GM18499 (cell line): ENCODE measurements at regions not wholly inside any gene's neighbourhood (a gene's known extent, or its start where the extent isn't known, plus 50 kb on each side); places are given as distances from the start of the nearest gene placed in this dataset.
"Not testable (repeated sequence)": the region's sequence is repeated elsewhere in the genome, so short reads cannot be mapped to it uniquely, and the experiment has no call there.

Experiments
- ATAC-seq: cut with Tn5 transposase; IDR thresholded peaks from one replicate; pipeline ENCODE4 v1.9.1; 2021; ENCODE audit warnings: moderate number of reproducible peaks; ENCODE audit not compliant: insufficient read depth, unreplicated experiment

DNA sequence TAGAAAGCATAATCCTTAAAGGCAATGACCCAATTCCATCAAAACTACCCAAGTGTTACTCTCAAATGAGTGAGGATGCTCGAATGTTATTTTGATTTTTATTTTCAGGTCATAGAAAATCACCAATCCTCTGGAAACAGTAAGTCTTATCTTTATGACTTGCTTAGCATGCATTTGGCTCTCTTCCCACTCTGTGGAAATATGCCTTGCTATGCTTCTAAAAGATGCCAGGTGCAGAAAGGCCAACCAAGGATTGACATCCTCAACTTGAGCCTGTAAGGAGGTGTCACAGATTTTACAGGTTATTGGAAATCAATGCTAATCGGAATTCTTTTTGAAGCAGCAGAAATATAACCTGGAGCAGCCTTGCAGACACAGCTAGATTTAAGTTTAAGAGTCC is 543.9 kb upstream of the LINC00305 start:
- ATAC-seq = no peak

DNA sequence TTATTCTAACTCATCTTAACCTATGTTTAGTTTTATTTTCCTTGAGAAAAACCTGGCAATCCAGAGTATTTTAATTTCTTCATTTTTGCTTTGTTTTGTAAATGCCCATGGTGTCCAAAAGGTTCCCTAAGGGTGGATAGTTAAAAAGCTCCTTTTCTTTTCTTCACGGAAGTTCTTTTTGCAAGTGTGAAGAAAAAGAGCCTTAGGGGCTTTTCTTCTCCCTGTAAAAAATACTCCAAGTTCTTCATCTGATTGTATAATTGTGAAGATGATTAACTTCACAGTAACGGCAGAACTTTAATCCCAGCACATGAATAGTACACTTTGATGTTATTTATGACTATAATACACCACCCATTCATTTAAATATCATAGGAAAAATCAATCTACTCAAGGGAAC is 530.2 kb upstream of the LINC00305 start:
- no peak for ATAC-seq

GRCh38 chr18:64678048-64678447 is 529.2 kb upstream of the LINC00305 start:
- ATAC-seq = no peak

DNA sequence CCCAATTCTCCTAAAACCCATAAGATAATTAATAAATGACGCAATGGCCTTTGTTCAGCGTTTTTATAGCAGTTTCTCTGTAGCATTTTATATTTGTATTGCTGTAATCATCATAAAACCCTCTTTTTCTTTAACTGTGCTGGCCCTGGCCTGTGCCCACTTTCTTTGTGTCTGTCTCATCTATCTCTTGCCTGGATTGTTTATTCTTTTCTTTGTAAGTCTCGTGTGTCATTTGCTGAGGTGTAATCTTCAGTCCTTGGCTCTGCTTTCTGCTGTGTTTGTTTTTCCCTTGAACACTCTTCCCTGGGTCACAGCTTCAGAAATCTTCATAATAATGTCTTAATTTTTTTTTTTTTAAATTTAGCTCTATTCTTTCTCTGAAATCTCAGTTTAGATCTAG is 525.8 kb upstream of the LINC00305 start:
- ATAC-seq = no peak

DNA sequence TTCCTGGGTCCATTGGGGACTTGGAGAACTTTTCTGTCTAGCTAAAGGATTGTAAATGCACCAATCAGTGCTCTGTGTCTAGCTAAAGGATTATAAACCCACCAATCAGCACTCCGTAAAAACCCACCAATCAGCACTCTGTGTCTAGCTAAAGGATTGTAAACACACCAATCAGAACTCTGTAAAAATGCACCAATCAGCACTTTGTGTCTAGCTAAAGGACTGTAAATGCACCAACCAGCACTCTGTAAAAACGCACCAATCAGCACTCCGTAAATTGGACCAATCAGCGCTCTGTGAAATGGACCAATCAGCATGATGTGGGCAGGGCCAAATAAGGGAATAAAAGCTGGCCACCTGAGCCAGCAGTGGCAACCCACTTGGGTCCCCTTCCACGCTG is 522.4 kb upstream of the LINC00305 start:
- ATAC-seq = not testable (repeated sequence)

- ATAC-seq = no peak
Measured at GRCh38 chr18:64668461-64668962, 519.6 kb upstream of the LINC00305 start.

DNA sequence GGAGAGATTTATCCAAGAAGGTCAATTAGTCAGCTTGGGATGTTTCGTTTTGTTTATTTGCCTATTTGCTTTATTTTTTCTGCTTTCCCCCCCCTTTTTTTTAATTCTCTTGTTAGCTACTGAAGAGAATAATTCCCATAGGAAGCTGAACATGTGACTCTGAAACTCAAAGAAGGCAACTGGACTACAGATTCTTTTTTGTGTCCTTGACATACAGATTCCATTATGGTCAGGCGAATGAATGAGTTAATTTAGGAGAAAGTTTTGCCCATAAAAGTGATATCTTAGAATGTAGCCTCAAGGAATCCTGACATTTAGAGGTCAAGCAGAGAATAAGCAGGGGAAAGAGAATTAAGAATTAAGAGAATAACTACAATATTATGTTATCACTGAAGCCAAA is 514.2 kb upstream of the LINC00305 start:
- ATAC-seq = no peak

- ATAC-seq = no peak
Measured at GRCh38 chr18:64659196-64659595, 510.3 kb upstream of the LINC00305 start.

- no peak for ATAC-seq
Measured at GRCh38 chr18:64653068-64653467, 504.2 kb upstream of the LINC00305 start.

DNA sequence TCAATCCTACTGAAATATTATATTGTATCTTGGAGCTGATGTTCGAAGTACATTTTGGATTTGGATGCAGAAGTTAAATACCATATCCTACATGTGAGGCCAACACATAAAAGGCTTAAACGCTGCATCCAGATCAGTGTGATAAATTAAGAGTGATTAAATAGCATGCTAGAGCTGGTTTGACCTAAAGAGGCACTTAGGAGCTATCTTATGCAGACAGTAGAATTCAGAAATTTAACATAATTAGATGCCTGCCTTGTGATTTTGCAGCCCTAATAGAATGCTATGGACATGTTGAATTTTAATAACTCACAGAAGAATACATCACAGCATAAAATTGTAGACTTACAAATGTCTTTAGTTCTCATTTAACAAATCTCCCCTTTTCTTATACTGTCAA is 501.2 kb upstream of the LINC00305 start:
- ATAC-seq = no peak

DNA sequence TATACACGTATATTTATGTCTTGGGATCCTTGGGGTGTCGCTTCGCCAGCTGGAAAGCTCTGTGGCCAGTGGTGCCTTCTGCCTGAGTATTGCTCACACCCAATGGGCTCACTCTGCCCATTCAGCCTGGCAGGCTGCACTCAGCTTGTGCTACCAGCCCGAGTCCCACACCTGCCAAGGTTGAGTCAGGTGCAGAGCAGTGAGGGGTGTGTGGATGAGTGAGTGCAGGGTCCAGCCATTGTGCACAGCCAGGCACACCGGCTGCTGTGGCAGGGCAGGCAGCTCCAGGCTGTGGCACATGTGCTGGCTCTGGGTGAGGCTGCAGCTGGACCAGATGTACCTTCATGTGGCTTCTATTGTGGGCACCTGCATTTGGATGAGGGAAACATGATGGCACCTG is 496.9 kb upstream of the LINC00305 start:
- ATAC-seq = no peak

DNA sequence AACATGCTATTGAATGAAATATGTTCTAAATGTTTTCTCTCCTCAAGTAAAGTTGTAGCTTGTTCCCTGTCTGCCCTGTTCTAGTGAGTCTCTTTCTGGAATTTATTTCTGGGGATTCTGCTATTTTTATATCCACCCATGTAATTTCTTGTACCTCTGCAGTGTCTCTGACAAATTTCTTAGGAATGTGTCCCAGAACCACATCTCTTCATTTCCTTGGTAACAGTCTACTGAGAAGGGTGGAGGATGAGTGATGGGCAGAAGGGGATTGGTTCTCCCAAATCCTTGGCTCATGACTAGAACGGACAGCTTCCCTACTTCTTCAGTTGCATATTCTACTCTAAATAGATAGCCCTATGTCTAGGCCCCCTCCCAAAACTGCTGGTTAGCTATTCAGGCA is 490.6 kb upstream of the LINC00305 start:
- no peak for ATAC-seq

- ATAC-seq = no peak
Measured at GRCh38 chr18:64620971-64621560, 472.2 kb upstream of the LINC00305 start.

- no peak for ATAC-seq
Measured at GRCh38 chr18:64618390-64618789, 469.5 kb upstream of the LINC00305 start.

DNA sequence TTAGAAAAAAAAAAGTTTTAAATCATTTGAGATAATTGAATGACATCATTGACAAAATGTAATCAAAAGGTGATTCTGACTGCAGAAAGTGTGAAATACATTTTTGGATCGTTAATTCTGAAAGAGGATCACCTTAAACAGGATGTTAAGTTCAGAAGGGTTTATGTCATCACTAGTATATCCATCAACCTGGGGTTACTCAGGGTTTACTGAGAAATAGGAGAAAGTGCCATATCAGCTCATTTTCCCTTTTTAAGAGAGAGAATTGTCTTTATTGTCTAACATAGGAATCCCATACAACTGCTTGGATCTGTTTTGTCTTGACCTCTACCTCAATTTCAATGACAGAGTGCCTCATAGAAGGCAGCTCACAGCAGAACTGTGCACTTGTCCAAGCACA is 466.1 kb upstream of the LINC00305 start:
- ATAC-seq = no peak

GRCh38 chr18:64614446-64614845 is 465.6 kb upstream of the LINC00305 start:
- ATAC-seq = no peak

GRCh38 chr18:64592246-64592645 is 443.4 kb upstream of the LINC00305 start:
- ATAC-seq = no peak

DNA sequence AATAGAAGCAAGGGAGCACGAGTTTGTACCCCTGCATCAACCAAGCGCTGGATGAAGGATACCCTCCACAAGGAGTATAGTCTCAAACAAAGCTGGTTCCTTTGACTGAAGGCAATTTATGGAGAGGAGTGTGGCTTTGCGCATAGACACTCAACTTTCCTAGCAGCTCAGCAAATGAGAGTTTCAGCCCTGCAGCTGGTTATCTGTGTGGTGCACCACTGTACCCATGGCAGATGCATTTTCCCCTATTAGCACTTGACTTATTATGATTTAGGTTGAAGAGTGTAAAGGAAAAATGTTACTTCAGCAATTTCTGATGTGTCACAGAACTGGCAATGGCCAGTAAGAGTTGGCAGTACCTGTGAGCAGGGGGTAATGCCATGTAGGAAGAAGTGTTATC is 440.1 kb upstream of the LINC00305 start:
- no peak for ATAC-seq

GRCh38 chr18:64566456-64566855 is 417.6 kb upstream of the LINC00305 start:
- ATAC-seq = no peak

DNA sequence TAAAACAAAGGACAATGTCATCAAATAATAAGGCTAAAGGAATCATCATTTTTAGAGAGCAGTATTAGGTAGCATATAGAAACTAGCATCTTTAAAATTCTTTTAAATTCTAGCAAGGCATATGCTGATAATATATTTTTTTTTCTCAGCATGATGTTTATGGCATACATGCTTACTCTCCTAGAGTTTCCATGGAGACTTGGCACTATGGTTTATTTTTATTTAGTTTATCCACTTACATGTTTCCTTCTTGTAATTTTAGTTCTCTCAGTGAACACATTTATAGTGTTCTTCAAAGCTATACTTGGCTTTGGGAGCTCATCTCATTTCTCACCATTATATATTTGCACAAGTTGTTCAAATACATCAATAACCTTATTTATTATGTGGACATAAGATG is 413.8 kb upstream of the LINC00305 start:
- ATAC-seq = no peak

DNA sequence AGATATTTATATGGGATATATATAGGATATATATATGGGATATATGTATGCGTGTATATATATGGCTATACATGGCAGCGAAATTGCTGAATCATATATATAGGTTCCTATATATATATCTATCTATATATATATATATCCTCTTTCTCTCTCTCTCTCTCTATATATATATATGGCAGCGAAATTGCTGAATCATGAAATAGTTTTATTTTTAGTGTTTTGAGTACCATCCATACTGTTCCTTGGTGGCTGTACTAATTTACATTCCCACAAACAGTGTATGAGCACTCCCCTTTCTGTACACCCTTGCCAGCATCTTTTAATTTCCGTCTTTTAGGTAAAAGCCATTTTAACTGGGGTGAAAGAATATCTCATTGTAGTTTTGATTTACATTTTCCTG is 397.6 kb upstream of the LINC00305 start:
- ATAC-seq = no peak

DNA sequence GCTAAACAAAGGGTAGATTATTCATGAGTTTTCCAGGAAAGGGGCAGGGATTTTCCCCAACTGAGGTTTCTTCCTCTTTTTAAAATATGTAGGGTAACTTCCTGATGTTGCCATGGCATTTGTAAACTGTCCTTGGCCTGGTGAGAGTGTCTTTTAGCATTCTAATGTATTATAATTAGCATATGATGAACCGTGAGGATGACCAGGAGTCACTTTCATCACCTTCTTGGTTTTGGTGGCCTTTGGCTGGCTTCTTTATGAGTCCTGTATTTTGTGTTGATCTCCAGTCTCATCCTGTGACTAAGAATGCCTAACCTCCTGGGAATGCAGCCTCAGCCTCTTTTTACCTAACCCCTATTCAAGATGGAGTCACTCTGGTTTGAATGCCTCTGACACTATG is 391.0 kb upstream of the LINC00305 start:
- no peak for ATAC-seq

DNA sequence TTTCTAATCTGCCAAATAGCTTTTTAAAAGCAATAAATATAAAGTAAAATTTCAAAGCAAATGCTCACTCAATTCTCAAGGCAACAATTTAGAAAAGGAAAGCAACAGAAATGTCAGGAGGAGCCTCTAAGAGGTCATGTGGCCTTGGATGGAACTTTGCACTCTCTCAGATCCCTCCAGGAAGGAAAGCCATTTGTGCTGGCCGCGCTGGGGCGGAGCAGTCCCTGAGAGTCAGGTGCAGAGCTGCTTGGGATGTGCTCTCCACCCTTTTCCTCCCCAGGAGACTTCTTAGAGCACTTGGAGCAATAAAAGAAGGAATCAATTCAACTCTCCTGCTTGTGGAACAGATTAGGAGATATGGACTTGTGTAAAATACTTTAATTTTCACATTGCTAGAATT is 379.8 kb upstream of the LINC00305 start:
- no peak for ATAC-seq
